Activated T-cell treated with anti-CD3 and anti-CD28 coated beads for 1 hour (primary cell): ENCODE measurements at regions not wholly inside any gene's neighbourhood (a gene's known extent, or its start where the extent isn't known, plus 50 kb on each side); places are given as distances from the start of the nearest gene placed in this dataset.

Experiments
- DNase-seq: peaks from one replicate; pipeline ENCODE4 v3.0.0-alpha.2; 2020; ENCODE audit warnings: low read depth

- DNase-seq = no peak
Measured at GRCh38 chr6:1482381-1483166, 93.2 kb downstream of the FOXF2 start.

- DNase-seq = no peak
Measured at GRCh38 chr6:1485678-1486077, 96.3 kb downstream of the FOXF2 start.

DNA sequence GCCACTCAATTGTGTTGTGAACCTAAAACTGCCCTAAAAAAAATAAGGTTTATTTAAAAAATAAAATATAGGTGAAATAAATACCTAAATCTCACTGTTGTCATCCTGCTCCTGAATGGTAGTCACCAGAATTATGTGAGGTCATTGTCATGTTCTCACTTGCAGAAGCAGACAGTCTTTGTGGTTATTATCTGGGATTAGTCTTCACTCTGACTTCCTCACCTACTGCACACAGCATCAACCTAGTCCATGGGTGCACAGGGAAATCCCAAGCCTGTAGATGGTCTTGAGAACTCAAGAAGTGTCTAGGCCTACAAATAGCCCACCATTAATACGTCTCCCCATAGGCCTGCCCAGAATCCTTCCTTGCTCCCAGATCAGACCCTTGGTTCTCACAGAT, 97.0 kb downstream of the FOXF2 start:
- DNase-seq = no peak

DNA sequence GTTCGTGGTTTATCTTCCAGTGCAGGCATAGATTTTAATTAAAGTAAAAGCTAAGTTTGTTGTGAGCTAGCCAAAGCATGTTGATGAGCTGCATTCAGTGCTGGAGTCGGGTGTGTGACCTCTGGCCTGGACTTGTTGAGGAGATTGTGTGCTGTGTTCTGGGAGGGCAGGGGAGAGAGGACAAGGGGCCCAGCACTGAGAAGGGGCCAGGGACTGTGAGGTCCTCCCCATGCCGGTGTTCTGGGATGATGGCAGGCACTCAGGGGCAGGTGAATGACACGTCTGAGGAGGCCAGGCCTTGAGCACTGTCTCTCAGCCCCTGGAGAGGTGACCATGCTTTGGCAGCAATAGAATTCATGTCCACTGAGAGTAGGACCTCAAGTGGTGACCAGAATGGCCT, 97.9 kb downstream of the FOXF2 start:
- no peak for DNase-seq

- no peak for DNase-seq
Measured at GRCh38 chr6:1491025-1491424, 101.6 kb downstream of the FOXF2 start.

DNA sequence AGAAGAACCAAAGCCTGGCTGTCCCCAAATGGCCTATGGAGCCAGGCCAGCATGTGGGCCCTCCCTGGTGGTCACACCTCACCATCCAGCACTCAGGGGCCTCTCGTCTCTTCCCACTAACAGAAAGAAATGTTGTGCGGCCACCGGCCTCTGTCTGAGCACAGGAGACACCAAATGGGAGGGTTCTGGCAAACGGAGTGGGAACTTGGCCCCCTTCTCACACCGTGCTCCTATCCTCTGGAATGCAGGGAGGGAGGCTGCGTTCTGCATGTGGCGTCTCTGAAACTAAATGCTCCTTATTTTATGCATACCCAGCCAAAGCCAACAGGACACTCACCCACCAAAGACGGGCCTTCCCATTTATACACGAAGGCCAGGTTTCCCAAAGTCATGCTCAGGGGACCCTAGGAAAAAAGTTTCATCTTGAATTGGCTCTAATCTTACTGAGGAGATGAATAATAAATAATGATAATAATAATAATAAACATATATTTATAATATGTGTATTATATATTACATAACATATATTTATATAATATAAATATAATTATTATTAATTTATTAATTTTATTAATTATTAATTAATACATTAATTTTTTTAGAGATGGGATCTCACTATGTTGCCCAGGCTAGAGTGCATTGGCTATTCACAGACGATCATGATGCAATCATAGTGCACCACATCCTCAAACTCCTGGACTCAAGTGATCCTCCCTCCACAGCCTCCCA, 102.4 kb downstream of the FOXF2 start:
- no peak for DNase-seq

DNA sequence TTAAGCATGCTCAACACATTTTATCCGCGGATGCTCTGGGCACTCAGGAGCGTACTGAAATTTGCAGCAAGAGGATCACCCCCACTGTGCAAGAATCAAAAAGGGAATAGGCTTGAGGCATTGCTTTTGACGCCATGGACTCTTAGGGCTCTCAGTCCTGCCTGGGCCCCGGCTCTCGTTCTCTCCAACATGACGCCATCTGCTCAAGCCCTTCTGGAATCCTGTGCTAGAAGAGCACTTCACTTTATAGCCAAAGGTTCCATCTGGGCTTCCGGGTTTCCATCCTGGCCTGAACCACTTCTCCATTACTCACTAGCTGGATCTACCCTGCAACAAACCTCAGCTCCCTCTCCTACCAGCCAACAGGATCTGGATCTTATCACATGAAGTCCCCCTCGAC, 105.3 kb downstream of the FOXF2 start:
- DNase-seq = no peak

DNA sequence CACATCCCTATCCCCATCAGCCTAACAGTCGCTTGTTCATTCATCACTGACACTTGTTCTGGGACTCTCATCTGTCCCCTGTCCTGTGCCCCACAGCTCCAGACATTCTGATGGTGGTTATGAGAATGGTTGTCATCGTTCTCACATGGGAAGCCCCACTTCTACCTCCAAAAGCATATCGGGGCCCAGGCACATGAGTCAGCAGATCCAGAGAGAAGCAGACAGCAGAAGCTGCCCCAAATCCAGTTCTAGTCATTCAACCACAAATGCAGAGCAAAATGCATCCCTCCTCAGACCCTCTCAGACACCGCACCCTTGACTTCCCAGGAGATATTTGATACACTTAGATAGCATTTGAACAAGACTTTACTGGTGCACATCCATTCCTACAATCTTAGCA, 106.0 kb downstream of the FOXF2 start:
- DNase-seq = no peak

GRCh38 chr6:1496092-1496491, 106.7 kb downstream of the FOXF2 start:
- DNase-seq = no peak

DNA sequence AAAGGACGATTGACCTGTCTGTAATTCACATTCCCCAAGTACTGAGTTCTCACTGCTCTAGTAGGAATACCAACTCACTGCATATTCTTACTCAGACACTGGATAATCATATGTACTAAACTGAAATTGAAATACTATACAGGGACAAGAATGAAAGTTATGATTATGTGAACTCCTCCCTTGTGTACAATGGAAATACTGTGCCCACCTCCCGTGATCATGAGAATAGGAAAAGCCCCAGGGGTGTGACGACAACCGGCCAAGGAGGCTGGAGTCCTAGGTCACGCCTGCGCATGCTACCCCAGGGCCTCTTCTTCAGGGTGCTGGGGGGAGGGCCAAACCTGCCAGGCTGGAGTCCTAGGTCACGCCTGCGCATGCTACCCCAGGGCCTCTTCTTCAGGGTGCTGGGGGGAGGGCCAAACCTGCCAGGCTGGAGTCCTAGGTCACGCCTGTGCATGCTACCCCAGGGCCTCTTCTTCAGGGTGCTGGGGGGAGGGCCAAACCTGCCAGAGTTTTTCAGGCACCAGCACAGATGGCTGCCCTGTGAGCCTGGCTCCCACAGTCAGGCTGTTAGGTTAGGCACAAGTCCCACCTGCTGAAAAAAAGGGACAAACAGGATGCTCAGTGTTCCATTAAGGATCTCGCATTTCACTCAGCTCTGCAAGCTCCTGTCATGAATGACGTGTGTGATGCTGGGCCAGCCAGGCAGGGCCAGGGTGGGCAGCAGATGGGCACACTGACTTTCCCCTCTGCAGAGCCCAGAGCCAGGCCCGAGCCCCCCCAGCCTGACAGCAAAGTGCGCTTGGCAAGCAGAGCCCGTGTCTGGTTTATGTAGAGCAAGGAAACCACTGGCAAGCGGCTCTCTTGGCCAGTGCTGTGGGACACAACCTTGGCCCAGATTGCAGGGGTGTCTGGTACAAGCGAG, 107.7 kb downstream of the FOXF2 start:
- no peak for DNase-seq

DNA sequence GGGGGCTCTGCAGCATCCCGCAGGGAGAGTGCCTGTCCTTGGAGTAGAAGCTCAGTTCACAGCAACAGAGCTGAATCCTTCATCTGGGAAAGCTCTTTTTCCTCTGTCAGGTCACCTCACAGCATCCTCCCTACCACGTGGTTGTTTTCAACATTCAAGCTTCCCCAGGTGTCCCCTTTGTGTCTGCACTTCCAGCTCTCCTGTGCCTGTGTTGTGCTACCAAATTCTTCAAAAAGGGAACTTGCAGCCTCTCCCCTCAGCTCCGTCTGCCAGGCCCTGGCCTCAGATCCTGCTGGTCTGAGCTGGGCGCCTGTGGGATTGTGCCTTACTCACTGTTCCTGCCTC, 108.4 kb downstream of the FOXF2 start:
- DNase-seq = no peak

DNA sequence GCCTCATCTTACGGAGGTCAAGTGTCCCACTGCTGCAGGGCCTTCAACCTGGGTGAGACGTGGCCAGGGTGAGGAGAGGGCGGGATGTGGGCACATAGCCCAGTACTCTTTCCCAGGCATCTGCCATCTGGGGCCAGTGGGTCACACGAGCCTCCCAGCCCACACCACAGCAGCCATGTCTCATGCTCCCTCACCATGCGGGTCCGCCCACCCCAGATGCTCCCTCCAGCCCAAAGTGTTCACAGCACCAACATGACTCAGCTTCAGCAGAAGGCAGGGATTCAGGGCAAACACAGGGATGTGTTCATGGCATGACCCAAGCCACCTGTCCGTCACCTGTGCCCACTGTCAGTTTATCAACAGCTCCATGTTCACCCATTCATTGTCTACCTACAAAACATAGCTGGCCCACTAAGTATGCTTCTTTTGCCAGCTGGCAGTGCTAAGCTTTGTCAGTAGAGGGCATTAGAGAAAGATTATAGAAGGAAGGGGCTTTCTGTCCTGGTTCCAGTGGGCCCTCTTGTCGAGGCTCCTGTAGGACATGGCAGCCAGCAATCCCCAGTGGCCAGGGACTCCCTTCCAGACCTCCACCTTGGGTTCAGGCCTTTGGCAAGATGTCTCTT, 109.2 kb downstream of the FOXF2 start:
- DNase-seq = no peak

DNA sequence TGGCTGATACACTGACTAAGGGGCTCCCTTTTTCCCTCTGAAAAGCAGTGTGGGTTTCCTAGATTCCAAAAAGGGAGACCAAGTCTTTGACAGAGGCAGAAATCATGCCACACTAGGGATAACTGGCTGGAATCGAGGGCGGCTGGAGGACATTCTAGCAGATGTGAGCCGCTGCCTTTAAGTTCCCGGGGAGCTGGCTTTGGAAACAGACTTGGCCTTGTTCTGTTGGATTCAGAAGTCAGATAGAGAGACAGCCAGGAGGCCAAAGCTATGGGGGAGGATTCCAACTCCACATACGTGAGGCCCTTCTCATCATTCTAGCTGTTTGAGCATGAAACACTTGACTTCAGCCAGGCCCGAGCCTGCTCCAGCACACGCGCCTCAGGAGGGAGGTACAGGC, 109.9 kb upstream of the FOXC1 start:
- no peak for DNase-seq

DNA sequence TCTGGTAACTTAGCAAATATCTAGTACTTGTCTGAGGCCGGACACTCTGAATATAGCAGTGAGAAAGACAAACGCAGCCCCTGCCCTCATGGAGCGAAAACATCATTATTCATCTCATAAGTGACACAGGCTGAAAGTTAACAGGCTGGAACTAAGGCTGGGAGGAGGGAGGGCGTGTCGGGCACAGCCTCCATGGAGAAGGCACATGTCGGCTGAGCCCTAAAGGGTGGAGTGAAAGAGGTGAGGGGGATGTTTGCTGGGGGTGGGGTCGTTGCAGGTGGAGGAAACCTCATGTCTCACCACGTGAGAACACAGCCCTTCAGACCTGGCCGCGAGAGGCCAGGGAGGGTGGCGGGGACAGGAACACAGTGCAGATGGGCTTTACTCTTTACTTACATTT, 108.8 kb upstream of the FOXC1 start:
- no peak for DNase-seq

DNA sequence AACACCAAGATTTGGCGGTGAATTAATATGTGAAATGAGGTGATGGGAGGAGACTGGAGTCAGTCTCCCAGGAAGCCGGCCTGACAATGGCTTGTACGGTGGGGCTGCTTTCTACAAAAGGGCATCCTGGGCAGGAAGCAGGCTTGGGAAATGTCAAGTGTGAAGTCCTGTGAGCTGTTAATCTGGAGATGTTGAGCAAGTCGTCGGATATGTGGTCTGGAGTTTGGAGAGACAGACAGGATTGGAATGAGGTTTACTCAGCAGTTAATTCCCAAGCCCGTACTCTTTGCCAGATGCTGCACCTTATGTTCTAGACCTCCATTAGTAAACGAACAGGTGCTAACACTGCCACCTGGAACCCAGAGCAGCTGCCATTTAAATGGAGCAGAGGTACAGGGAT, 107.7 kb upstream of the FOXC1 start:
- DNase-seq = no peak

DNA sequence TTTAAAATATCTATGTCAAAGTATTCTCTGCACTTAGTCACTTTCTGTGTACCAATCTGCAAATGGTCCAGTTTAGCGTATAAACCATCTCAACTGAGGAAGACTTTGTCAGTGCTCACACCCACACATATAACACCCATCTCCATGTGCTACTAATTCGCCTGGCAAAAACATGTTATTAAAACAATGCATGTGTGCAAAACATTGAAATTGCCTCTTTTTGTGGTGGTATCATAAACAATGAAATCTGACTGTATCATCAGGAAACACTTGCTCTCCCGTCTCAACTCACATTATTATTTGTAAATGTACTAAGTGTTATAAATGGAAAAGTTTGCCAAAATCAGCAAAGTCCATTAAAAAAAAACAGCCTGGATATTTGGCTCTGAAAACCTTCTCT, 105.9 kb upstream of the FOXC1 start:
- DNase-seq = no peak

GRCh38 chr6:1504465-1504864, 105.2 kb upstream of the FOXC1 start:
- no peak for DNase-seq

- no peak for DNase-seq
Measured at GRCh38 chr6:1507251-1507650, 102.5 kb upstream of the FOXC1 start.

- DNase-seq = no peak
Measured at GRCh38 chr6:1509241-1509640, 100.5 kb upstream of the FOXC1 start.

DNA sequence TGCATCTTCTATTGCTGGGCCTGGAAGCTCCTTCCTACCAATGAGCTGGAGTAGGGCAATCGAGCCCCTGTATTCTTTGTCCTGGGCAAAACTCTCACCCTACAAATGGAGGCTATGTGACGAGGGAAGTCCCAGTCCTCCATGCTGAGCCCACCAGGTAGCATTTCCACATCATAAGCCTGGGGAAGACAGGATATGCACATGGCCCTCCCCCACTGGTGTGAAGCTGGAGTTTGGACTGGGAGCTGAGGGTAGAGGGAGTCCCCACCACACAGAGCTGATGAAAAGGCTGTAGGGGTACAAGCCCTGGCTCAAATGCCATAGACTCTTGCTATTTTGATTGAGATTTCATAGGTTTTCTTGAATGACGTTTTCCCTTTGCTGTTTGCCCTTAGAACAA, 99.5 kb upstream of the FOXC1 start:
- no peak for DNase-seq

DNA sequence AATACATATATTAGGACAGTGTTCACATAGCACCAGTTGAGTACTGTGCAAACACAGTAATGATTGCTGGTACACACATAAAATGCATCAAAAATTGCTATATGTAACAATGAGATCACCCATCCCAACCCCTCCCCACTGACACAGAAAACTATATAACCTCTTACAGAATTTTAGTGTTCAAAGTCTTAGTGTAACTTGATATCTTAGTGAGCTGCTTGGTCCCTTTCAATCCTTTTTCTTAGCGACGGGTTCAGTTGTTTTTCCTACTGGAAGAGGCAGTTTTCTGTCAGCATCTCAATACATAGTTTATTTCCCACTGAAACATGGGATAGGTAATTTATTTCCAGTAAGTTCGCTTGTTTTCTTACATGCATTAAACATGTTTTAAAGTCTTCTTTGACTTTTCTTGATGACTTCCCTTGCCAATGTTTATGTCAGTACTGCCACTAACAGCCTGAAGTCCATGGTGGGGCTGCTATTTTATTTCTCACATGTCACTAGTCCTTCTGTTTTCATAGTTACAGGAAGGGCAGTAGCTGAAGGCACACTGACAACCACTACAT, 96.4 kb upstream of the FOXC1 start:
- no peak for DNase-seq

GRCh38 chr6:1514078-1514477, 95.6 kb upstream of the FOXC1 start:
- no peak for DNase-seq
